Muscle of leg (tissue), 3 donors: ENCODE measurements at regions not wholly inside any gene's neighbourhood (a gene's known extent, or its start where the extent isn't known, plus 50 kb on each side); places are given as distances from the start of the nearest gene placed in this dataset.
"Not testable (repeated sequence)": the region's sequence is repeated elsewhere in the genome, so short reads cannot be mapped to it uniquely, and the experiment has no call there.

Experiments used
- DNase-seq: peaks from one replicate; pipeline ENCODE4 v3.0.0; 2013
- H3K27ac ChIP-seq: one replicate; pipeline ENCODE4 v1.5.1; 2013; ENCODE audit warnings: mild to moderate bottlenecking, low read length, control low read depth
- H3K27me3 ChIP-seq: one replicate; pipeline ENCODE4 v1.6.1; 2013; ENCODE audit warnings: low read length; ENCODE audit not compliant: control insufficient read depth, insufficient read depth
- H3K36me3 ChIP-seq: one replicate; pipeline ENCODE4 v1.6.1; 2013; ENCODE audit warnings: low read length; ENCODE audit not compliant: control insufficient read depth, insufficient read depth
- H3K4me1 ChIP-seq: one replicate; pipeline ENCODE4 v1.6.1; 2013; ENCODE audit warnings: low read length; ENCODE audit not compliant: control insufficient read depth, insufficient read depth
- H3K4me3 ChIP-seq: one replicate; pipeline ENCODE4 v1.5.1; 2013; ENCODE audit warnings: low read length, control low read depth
- H3K9me3 ChIP-seq: replicated peaks from 2 replicates; pipeline ENCODE4 v1.6.1; 2013; ENCODE audit warnings: low read depth, low read length; ENCODE audit not compliant: control insufficient read depth
- WGBS: methylation state at CpG from one replicate; pipeline ENCODE4 v1.1.5; 2013; ENCODE audit warnings: missing lambda C conversion rate; ENCODE audit not compliant: insufficient coverage; 5-methylcytosine and 5-hydroxymethylcytosine counted together

DNA sequence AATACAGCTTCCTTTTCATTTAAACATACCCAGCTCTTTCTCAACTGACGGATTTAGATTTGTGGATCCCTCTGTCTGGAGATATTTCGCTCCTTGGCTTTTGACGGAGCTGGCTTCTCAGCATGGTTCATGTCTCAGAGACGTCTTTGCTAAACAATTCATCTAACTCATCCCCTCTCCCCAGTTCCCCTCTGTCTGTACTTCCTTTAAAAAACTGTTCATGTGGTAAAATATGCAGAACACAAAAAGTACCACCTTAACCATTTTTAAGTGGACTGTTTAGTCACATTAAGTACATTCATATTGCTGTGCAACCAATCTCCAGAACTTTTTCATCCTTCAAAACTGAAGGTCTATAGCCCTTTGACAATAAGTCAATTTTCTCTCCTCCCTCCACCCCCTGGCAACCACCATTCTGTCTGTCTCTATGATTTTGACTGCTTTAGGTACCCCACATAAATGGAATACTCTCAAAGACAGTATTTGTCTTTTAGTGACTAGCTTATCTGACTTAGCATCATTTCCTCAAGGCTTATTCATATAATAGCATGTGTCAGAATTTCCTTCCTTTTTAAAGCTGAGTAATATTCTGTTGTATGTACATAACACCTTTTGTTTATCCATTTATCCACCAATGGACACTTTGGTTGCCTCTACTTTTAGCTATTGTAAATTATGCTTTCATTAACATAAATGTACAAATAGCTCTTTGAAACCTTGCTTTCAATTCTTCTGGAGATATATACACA lies 399.8 kb upstream of the SOX5 start:
- no peaks in the 10 kb centered on the region for H3K27me3 ChIP-seq
- 74% methylated on average over 3 of the region's 4 CpGs for WGBS
- no peaks in the 10 kb centered on the region for H3K36me3 ChIP-seq
- DNase-seq, result no peak
- no peak overlapping the region for H3K27ac ChIP-seq
- H3K4me1 ChIP-seq, result no peaks in the 10 kb centered on the region
- no peaks in the 10 kb centered on the region for H3K9me3 ChIP-seq
- H3K4me3 ChIP-seq, result no peak overlapping the region

- H3K9me3 ChIP-seq, H3K27ac ChIP-seq, H3K4me1 ChIP-seq, H3K27me3 ChIP-seq, H3K36me3 ChIP-seq, DNase-seq, H3K4me3 ChIP-seq: not testable (repeated sequence)
- 100% methylated on average over 2 of the region's 5 CpGs for WGBS
These were observed 398.7 kb upstream of the SOX5 start for GRCh38 chr12:24348180-24348579.

- Histone ChIP-seq H3K9me3 (no peaks in the 10 kb centered on the region), H3K4me1 (no peaks in the 10 kb centered on the region), H3K36me3 (no peaks in the 10 kb centered on the region), H3K27me3 (no peaks in the 10 kb centered on the region), H3K4me3 (no peak overlapping the region), H3K27ac (no peak overlapping the region)
- DNase-seq, result peak; percentile 5
These were observed 378.8 kb upstream of the SOX5 start for GRCh38 chr12:24328261-24328660.

DNA sequence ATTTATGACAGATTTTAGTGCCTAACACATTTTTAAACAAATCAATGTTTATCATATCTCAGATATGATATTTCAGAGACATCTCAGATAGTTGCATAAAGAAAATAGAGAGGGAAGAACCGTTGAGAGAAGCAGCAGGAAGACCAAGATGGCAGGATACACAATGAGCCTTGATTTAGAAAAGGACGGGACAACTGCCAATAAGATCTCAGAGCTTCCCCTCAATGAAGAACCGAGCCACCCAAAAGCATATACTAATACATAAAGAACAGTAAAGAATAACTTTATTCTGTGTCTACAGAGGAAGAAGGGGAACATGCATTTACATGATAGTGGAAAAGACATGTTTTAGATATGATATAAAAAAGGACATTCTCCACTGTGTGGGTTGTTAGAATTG lies 375.9 kb upstream of the SOX5 start:
- no peak overlapping the region for H3K27ac ChIP-seq
- no peaks in the 10 kb centered on the region for H3K4me1 ChIP-seq
- DNase-seq, result no peak
- H3K27me3 ChIP-seq, result no peaks in the 10 kb centered on the region
- H3K9me3 ChIP-seq, result no peaks in the 10 kb centered on the region
- H3K36me3 ChIP-seq, result no peaks in the 10 kb centered on the region
- WGBS, result no CpG with 5 or more reads among the region's 3 CpGs
- no peak overlapping the region for H3K4me3 ChIP-seq

- H3K4me3 ChIP-seq, result no peak overlapping the region
- no peaks in the 10 kb centered on the region for H3K9me3 ChIP-seq
- no peak for DNase-seq
- no peaks in the 10 kb centered on the region for H3K4me1 ChIP-seq
- H3K36me3 ChIP-seq, result no peaks in the 10 kb centered on the region
- no peaks in the 10 kb centered on the region for H3K27me3 ChIP-seq
- 91% methylated on average over 5 of the region's 6 CpGs for WGBS
- H3K27ac ChIP-seq, result no peak overlapping the region
These were observed 358.4 kb upstream of the SOX5 start for GRCh38 chr12:24307716-24308335.

DNA sequence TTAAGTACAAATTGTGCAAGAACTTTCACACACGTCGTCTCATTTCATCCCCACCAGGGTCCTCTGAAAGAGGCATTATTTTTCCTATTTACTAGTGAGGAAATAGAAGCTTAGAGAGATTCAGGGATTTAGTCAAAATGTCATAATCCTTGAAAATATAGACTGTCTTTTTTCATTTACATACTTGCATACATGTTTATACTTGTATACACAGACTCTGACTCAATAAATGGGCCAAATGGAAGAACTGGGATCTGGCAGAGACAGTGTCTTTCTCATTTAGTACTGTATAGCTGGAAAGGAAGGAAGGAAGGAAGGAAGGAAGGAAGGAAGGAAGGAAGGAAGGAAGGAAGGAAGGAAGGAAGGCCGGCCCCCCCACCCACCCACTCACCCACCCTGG lies 357.7 kb upstream of the SOX5 start:
- DNase-seq, result no peak
- WGBS, result no CpG with 5 or more reads among the region's 3 CpGs
- Histone ChIP-seq H3K27me3 (no peaks in the 10 kb centered on the region), H3K4me1 (no peaks in the 10 kb centered on the region), H3K27ac (no peak overlapping the region), H3K4me3 (no peak overlapping the region), H3K9me3 (no peaks in the 10 kb centered on the region), H3K36me3 (no peaks in the 10 kb centered on the region)

DNA sequence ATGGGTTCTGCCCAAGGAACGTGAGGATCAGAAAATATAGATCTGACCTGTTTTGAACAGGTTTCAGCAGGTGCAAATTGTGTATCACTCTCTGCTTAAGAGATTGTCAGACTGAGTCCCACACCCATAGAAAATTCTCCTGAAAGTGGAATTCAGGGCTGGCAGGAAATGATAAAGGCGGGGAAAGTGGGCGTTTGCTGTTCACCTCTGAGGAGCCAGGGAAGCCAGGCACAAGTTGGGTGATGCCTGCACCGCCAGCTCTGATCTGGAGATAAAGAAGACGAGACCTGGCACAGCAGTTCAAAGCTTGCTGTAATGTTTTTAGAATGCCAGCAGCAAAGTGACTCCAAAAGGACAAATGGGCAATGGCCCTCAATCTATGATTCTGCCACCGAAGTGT lies 356.5 kb upstream of the SOX5 start:
- no peaks in the 10 kb centered on the region for H3K36me3 ChIP-seq
- H3K9me3 ChIP-seq, result no peaks in the 10 kb centered on the region
- H3K4me3 ChIP-seq, result no peak overlapping the region
- WGBS, result 88% methylated on average over 6 of the region's 6 CpGs
- H3K27ac ChIP-seq, result no peak overlapping the region
- H3K4me1 ChIP-seq, result no peaks in the 10 kb centered on the region
- H3K27me3 ChIP-seq, result no peaks in the 10 kb centered on the region
- no peak for DNase-seq

DNA sequence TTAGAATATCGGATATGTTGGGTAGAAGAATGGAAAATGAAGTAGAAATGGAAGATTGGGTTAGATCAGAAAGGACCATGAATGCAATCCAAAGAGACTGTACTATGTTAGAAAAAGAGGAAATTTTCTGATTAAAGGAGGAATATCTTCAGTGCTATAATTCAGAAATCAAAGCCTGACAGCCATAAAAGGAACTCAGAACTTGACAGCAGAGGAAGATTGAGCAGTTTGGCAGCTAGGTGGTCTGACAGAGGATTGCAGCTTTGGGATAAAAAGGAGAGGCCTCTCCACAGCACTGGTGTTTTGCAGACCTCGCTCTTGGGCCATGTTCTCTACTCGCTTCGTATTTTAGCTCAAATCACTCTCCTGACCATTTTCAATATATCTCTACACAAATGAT lies 354.8 kb upstream of the SOX5 start:
- no peaks in the 10 kb centered on the region for H3K4me1 ChIP-seq
- H3K27me3 ChIP-seq, result no peaks in the 10 kb centered on the region
- no peaks in the 10 kb centered on the region for H3K9me3 ChIP-seq
- DNase-seq, result no peak
- H3K4me3 ChIP-seq, result no peak overlapping the region
- H3K27ac ChIP-seq, result no peak overlapping the region
- 92% methylated on average over 3 of the region's 4 CpGs for WGBS
- H3K36me3 ChIP-seq, result no peaks in the 10 kb centered on the region

DNA sequence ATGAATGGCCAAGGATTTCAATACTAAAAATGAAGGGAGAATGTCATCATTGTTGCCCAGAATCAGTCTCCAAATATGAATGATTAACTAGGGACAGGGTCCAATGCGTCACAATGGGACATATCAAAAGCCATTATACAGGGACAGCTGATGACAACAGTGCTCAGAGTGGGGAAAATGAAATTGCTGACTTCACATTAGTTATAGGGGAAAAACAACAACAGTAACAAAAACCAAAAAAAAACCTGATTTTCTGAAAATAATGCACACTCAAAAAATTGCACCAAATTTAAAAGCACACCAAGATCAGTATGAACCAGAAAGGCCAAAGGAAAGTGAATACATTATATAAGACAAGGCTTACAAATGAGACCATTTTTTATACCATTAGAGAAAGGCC lies 353.2 kb upstream of the SOX5 start:
- no peaks in the 10 kb centered on the region for H3K36me3 ChIP-seq
- DNase-seq, result no peak
- no peaks in the 10 kb centered on the region for H3K27me3 ChIP-seq
- no peaks in the 10 kb centered on the region for H3K9me3 ChIP-seq
- H3K4me3 ChIP-seq, result no peak overlapping the region
- H3K4me1 ChIP-seq, result no peaks in the 10 kb centered on the region
- WGBS, result no CpG with 5 or more reads among the region's 1 CpG
- no peak overlapping the region for H3K27ac ChIP-seq

DNA sequence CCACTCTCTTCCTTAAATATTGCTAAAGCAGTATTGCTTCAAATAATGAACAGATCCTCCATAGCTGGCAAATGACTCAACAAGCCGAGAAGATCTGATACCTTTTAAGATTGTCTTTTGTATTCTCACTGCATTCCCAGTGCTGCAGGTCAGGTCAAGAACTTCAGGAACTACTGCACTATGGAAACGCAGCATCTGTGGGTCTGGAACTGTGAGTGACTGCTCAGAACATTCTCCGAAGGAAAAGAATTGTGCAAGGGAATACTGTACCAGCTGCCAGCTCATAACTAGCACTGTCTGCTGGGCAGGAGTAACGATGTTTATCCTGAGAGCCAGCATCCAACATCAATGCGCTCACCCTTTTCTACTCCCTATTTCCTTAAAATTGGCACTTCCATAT lies 348.0 kb upstream of the SOX5 start:
- no peaks in the 10 kb centered on the region for H3K9me3 ChIP-seq
- no peaks in the 10 kb centered on the region for H3K36me3 ChIP-seq
- no peak overlapping the region for H3K4me3 ChIP-seq
- H3K4me1 ChIP-seq, result no peaks in the 10 kb centered on the region
- H3K27ac ChIP-seq, result no peak overlapping the region
- DNase-seq, result no peak
- 63% methylated on average over 1 of the region's 5 CpGs for WGBS
- no peaks in the 10 kb centered on the region for H3K27me3 ChIP-seq

DNA sequence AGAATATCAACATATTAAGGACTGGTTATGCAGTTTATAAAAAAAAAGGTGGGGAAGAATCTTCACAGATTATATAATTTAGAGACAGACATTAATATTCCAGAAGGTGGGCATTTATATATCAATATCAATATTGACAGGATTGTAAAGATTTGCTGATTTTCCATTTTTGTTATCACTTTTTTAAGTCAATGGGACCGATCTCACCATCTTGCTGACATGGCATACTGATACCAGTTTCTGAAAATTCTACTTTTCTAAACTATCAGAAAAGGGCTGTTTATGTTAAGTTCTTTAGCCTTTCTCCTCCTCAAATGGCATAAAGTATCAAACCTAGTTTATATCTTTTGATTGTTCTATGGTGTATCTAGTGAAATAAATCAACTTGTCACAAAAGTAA lies 344.1 kb upstream of the SOX5 start:
- no peak overlapping the region for H3K4me3 ChIP-seq
- H3K36me3 ChIP-seq, result no peaks in the 10 kb centered on the region
- WGBS, result no CpG with 5 or more reads among the region's 1 CpG
- H3K27me3 ChIP-seq, result no peaks in the 10 kb centered on the region
- no peaks in the 10 kb centered on the region for H3K4me1 ChIP-seq
- H3K27ac ChIP-seq, result no peak overlapping the region
- no peaks in the 10 kb centered on the region for H3K9me3 ChIP-seq
- DNase-seq, result no peak
